HEK293 (cell line): ENCODE measurements at regions not wholly inside any gene's neighbourhood (a gene's known extent, or its start where the extent isn't known, plus 50 kb on each side); places are given as distances from the start of the nearest gene placed in this dataset.

Source experiments
- CTCF ChIP-seq: fragments of 450-650 bp; formaldehyde crosslinking; IDR thresholded peaks from 2 replicates; pipeline ENCODE4 v1.5.1; 2016; ENCODE audit warnings: missing biosample characterization, missing genetic modification characterization
- KLF16 ChIP-seq: fragments of 450-650 bp; formaldehyde crosslinking; IDR thresholded peaks from 2 replicates; pipeline ENCODE4 v1.5.1; 2017; ENCODE audit warnings: missing biosample characterization, missing genetic modification characterization
- REST ChIP-seq: fragments of 450-650 bp; formaldehyde crosslinking; IDR thresholded peaks from 2 replicates; pipeline ENCODE4 v1.5.1; 2016; ENCODE audit warnings: missing biosample characterization, missing genetic modification characterization
- ZBTB21 ChIP-seq: fragments of 450-650 bp; formaldehyde crosslinking; IDR thresholded peaks from 2 replicates; pipeline ENCODE4 v1.5.1; 2017; ENCODE audit warnings: missing biosample characterization, missing genetic modification characterization
- ZBTB49 ChIP-seq: fragments of 450-650 bp; formaldehyde crosslinking; IDR thresholded peaks from 2 replicates; pipeline ENCODE4 v1.5.1; 2016; ENCODE audit warnings: missing biosample characterization, missing genetic modification characterization, low read depth
- ZBTB8A ChIP-seq: fragments of 450-650 bp; formaldehyde crosslinking; IDR thresholded peaks from 2 replicates; pipeline ENCODE4 v1.5.1; 2016; ENCODE audit warnings: missing biosample characterization, missing genetic modification characterization
- ZEB2 ChIP-seq: fragments of 450-650 bp; formaldehyde crosslinking; IDR thresholded peaks from 2 replicates; pipeline ENCODE4 v1.5.1; 2016; ENCODE audit warnings: missing biosample characterization, missing genetic modification characterization
- ZNF138 ChIP-seq: fragments of 450-650 bp; formaldehyde crosslinking; IDR thresholded peaks from 2 replicates; pipeline ENCODE4 v1.5.1; 2016; ENCODE audit warnings: missing biosample characterization, missing genetic modification characterization, borderline replicate concordance
- ZNF175 ChIP-seq: fragments of 450-650 bp; formaldehyde crosslinking; IDR thresholded peaks from 2 replicates; pipeline ENCODE4 v1.5.1; 2016; ENCODE audit warnings: missing biosample characterization, missing genetic modification characterization
- ZNF274 ChIP-seq, 2 experiments: fragments of 200-500 bp in 1 of 2; fragments of 450-650 bp in 1 of 2; sonication (Bioruptor generic) in 1 of 2; formaldehyde crosslinking in 1 of 2; IDR thresholded peaks; 2 replicates each; pipeline versions ENCODE4 v1.5.1 to v1.6.1; 2014 to 2016; ENCODE audit warnings: borderline replicate concordance in 1 of 2, inconsistent platforms in 1 of 2, low read length in 1 of 2, missing biosample characterization in 1 of 2, missing genetic modification characterization in 1 of 2
- ZNF658 ChIP-seq: fragments of 450-650 bp; formaldehyde crosslinking; IDR thresholded peaks from 2 replicates; pipeline ENCODE4; 2016; ENCODE audit warnings: missing biosample characterization, missing genetic modification characterization
- ZNF785 ChIP-seq: fragments of 450-650 bp; formaldehyde crosslinking; IDR thresholded peaks from 2 replicates; pipeline ENCODE4 v1.5.1; 2016; ENCODE audit warnings: missing biosample characterization, missing genetic modification characterization
- ZNF792 ChIP-seq: fragments of 450-650 bp; formaldehyde crosslinking; IDR thresholded peaks from 2 replicates; pipeline ENCODE4 v1.5.1; 2016; ENCODE audit warnings: missing biosample characterization, missing genetic modification characterization

- TF ChIP-seq ZEB2 (tag by site-specific recombination) (no peak), ZNF658 (tag by site-specific recombination) (no peak), CTCF (no peak), ZNF792 (tag by site-specific recombination) (no peak), ZBTB21 (no peak), ZBTB8A (tag by site-specific recombination) (no peak), ZNF785 (tag by site-specific recombination) (no peak), ZNF175 (tag by site-specific recombination) (no peak), ZNF274 (IDR thresholded peaks at IDR 0.05; ENCODE audit: low read length) (no peak), ZNF274 (tag by site-specific recombination; IDR thresholded peaks at IDR 0.05; ENCODE audit: borderline replicate concordance) (no peak), REST (tag by site-specific recombination) (no peak), KLF16 (tag by site-specific recombination) (no peak), ZNF138 (tag by site-specific recombination) (no peak), ZBTB49 (tag by site-specific recombination) (no peak)
Observed at GRCh38 chr14:34195964-34196363, 245.1 kb upstream of the EGLN3 start.
